ENCODE measurements at regions not wholly inside any gene's neighbourhood (a gene's known extent, or its start where the extent isn't known, plus 50 kb on each side); places are given as distances from the start of the nearest gene placed in this dataset.

- no peak overlapping the region for H3K27ac ChIP-seq
- DNase-seq (ENCODE audit: low spot score) = no peak
- H3K9me3 ChIP-seq = no peaks in the 10 kb centered on the region
- intact Hi-C loops (cut with DNase I) = no loop called here
- no peak overlapping the region for H3K4me3 ChIP-seq
- 67% methylated on average over 2 of the region's 2 CpGs for WGBS
- TF ChIP-seq, protein P1, sequence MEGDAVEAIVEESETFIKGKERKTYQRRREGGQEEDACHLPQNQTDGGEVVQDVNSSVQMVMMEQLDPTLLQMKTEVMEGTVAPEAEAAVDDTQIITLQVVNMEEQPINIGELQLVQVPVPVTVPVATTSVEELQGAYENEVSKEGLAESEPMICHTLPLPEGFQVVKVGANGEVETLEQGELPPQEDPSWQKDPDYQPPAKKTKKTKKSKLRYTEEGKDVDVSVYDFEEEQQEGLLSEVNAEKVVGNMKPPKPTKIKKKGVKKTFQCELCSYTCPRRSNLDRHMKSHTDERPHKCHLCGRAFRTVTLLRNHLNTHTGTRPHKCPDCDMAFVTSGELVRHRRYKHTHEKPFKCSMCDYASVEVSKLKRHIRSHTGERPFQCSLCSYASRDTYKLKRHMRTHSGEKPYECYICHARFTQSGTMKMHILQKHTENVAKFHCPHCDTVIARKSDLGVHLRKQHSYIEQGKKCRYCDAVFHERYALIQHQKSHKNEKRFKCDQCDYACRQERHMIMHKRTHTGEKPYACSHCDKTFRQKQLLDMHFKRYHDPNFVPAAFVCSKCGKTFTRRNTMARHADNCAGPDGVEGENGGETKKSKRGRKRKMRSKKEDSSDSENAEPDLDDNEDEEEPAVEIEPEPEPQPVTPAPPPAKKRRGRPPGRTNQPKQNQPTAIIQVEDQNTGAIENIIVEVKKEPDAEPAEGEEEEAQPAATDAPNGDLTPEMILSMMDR (IDR thresholded peaks at IDR 0.05) = no peak
- TF ChIP-seq POLR2AphosphoS5 (IDR thresholded peaks at IDR 0.05) = no peak
- no peaks in the 10 kb centered on the region for H3K4me1 ChIP-seq (replicated peaks)
- no peaks in the 10 kb centered on the region for H3K36me3 ChIP-seq
- H3K27me3 ChIP-seq (replicated peaks; ENCODE audit: insufficient read depth) = no peaks in the 10 kb centered on the region
These were observed 185.7 kb upstream of the GHITM start for GRCh38 chr10:83953589-83953988.

GRCh38 chr10:83954193-83954799, 185.0 kb upstream of the GHITM start:
- WGBS = 20% methylated on average over 4 of the region's 4 CpGs
- H3K27ac ChIP-seq = no peak overlapping the region
- H3K36me3 ChIP-seq = no peaks in the 10 kb centered on the region
- no peaks in the 10 kb centered on the region for H3K27me3 ChIP-seq (replicated peaks; ENCODE audit: insufficient read depth)
- no peaks in the 10 kb centered on the region for H3K4me1 ChIP-seq (replicated peaks)
- intact Hi-C loops (cut with DNase I) = no loop called here
- no peaks in the 10 kb centered on the region for H3K9me3 ChIP-seq
- DNase-seq (ENCODE audit: low spot score) = no peak
- TF ChIP-seq POLR2AphosphoS5 (IDR thresholded peaks at IDR 0.05) (no peak), POLR2A (IDR thresholded peaks at IDR 0.05) (no peak)
- TF ChIP-seq, protein P1 (IDR thresholded peaks at IDR 0.05) = no peak
- H3K4me3 ChIP-seq = no peak overlapping the region

- H3K4me1 ChIP-seq (replicated peaks) = no peaks in the 10 kb centered on the region
- H3K27ac ChIP-seq = no peak overlapping the region
- no peaks in the 10 kb centered on the region for H3K9me3 ChIP-seq
- TF ChIP-seq POLR2AphosphoS5 (IDR thresholded peaks at IDR 0.05) (no peak), POLR2A (IDR thresholded peaks at IDR 0.05) (no peak)
- TF ChIP-seq, protein P1 (IDR thresholded peaks at IDR 0.05) = no peak
- DNase-seq (ENCODE audit: low spot score) = no peak
- no peaks in the 10 kb centered on the region for H3K27me3 ChIP-seq (replicated peaks; ENCODE audit: insufficient read depth)
- H3K36me3 ChIP-seq = no peaks in the 10 kb centered on the region
- 69% methylated on average over 2 of the region's 2 CpGs for WGBS
- intact Hi-C loops (cut with DNase I) = no loop called here
- H3K4me3 ChIP-seq = no peak overlapping the region
These were observed 183.9 kb upstream of the GHITM start for GRCh38 chr10:83955406-83955805.

GRCh38 chr10:83957168-83957947, 182.0 kb upstream of the GHITM start:
- Histone ChIP-seq H3K27ac (no peak overlapping the region), H3K4me3 (no peak overlapping the region), H3K4me1 (replicated peaks) (no peaks in the 10 kb centered on the region), H3K27me3 (replicated peaks; ENCODE audit: insufficient read depth) (no peaks in the 10 kb centered on the region), H3K9me3 (no peaks in the 10 kb centered on the region), H3K36me3 (no peaks in the 10 kb centered on the region)
- TF ChIP-seq POLR2AphosphoS5 (IDR thresholded peaks at IDR 0.05) (no peak), POLR2A (IDR thresholded peaks at IDR 0.05) (no peak)
- TF ChIP-seq, protein P1 (IDR thresholded peaks at IDR 0.05) = no peak
- DNase-seq (ENCODE audit: low spot score) = no peak
- intact Hi-C loops (cut with DNase I) = no loop called here
- WGBS = 68% methylated on average over 4 of the region's 4 CpGs

GRCh38 chr10:83959328-83959727, 180.0 kb upstream of the GHITM start:
- H3K27ac ChIP-seq = no peak overlapping the region

More at GRCh38 chr10:83959328-83959727, 180.0 kb upstream of the GHITM start:
- Histone ChIP-seq H3K4me1 (replicated peaks) (no peaks in the 10 kb centered on the region), H3K27me3 (replicated peaks; ENCODE audit: insufficient read depth) (no peaks in the 10 kb centered on the region), H3K4me3 (no peak overlapping the region), H3K9me3 (no peaks in the 10 kb centered on the region), H3K36me3 (no peaks in the 10 kb centered on the region)
- intact Hi-C loops (cut with DNase I) = no loop called here
- 80% methylated on average over 3 of the region's 3 CpGs for WGBS
- DNase-seq (ENCODE audit: low spot score) = no peak
- no peak for TF ChIP-seq POLR2A (IDR thresholded peaks at IDR 0.05)
- TF ChIP-seq, protein P1 (IDR thresholded peaks at IDR 0.05) = no peak
- no peak for TF ChIP-seq POLR2AphosphoS5 (IDR thresholded peaks at IDR 0.05)

Measured in prostate gland (tissue), 2 donors.